H1 (cell line): ENCODE measurements at regions not wholly inside any gene's neighbourhood (a gene's known extent, or its start where the extent isn't known, plus 50 kb on each side); places are given as distances from the start of the nearest gene placed in this dataset.

ENCODE experiments used
- E2F6 ChIP-seq: IDR thresholded peaks from 2 replicates; pipeline ENCODE4 v1.6.1; 2012; ENCODE audit warnings: inconsistent platforms
- EP300 ChIP-seq, 2 experiments: IDR thresholded peaks; 1 replicate in 1 of 2; 2 replicates in 1 of 2; pipeline ENCODE4 v1.6.1; 2011 to 2012; ENCODE audit warnings: low read depth in 2 of 2, low read length in 2 of 2, mild to moderate bottlenecking in 2 of 2, borderline replicate concordance in 1 of 2, inconsistent platforms in 1 of 2, moderate library complexity in 1 of 2
- JUN ChIP-seq: IDR thresholded peaks from 2 replicates; pipeline ENCODE4 v1.6.1; 2011; ENCODE audit warnings: low read depth, mild to moderate bottlenecking, improper control_type of control experiment, low read length
- NRF1 ChIP-seq: IDR thresholded peaks from 2 replicates; pipeline ENCODE4 v1.6.1; 2011; ENCODE audit warnings: mild to moderate bottlenecking, low read depth, low read length, improper control_type of control experiment
- RBBP5 ChIP-seq: IDR thresholded peaks from 2 replicates; pipeline ENCODE4 v1.7.1; 2012; ENCODE audit warnings: low read depth, mild to moderate bottlenecking, inconsistent platforms, low read length, moderate library complexity, borderline replicate concordance
- RXRA ChIP-seq: IDR thresholded peaks from 2 replicates; pipeline ENCODE4 v1.6.1; 2011; ENCODE audit warnings: low read depth, mild to moderate bottlenecking, low read length, moderate library complexity; ENCODE audit not compliant: insufficient read depth
- SAP30 ChIP-seq: fragments of 300-600 bp; sonication (generic); IDR thresholded peaks from 2 replicates; pipeline ENCODE4 v1.7.1; 2012; ENCODE audit warnings: low read length, moderate library complexity, mild to moderate bottlenecking, inconsistent platforms; ENCODE audit not compliant: insufficient read depth, insufficient replicate concordance
- TBP ChIP-seq: IDR thresholded peaks from 2 replicates; pipeline ENCODE4 v1.6.1; 2011; ENCODE audit warnings: low read depth, low read length, improper control_type of control experiment
- ZNF274 ChIP-seq: IDR thresholded peaks from 2 replicates; pipeline ENCODE4 v1.7.0; 2012; ENCODE audit warnings: low read length, borderline replicate concordance; ENCODE audit errors: extremely low read depth

GRCh38 chr10:78341953-78342614, 308.4 kb downstream of the RPS24 start (continued):
- TF ChIP-seq E2F6 (no peak), JUN (no peak), ZNF274 (no peak), SAP30 (no peak), EP300 (IDR thresholded peaks at IDR 0.05; ENCODE audit: borderline replicate concordance in 1 of 2, low read depth in 2 of 2, low read length in 2 of 2) (no peak), RXRA (no peak), RBBP5 (no peak), NRF1 (no peak), TBP (no peak)
